ENCODE measurements at regions not wholly inside any gene's neighbourhood (a gene's known extent, or its start where the extent isn't known, plus 50 kb on each side); places are given as distances from the start of the nearest gene placed in this dataset.
A peak's percentile ranks its signal among the peaks of the same experiment; 100 is the strongest.
"Not testable (repeated sequence)": the region's sequence is repeated elsewhere in the genome, so short reads cannot be mapped to it uniquely, and the experiment has no call there.

DNA sequence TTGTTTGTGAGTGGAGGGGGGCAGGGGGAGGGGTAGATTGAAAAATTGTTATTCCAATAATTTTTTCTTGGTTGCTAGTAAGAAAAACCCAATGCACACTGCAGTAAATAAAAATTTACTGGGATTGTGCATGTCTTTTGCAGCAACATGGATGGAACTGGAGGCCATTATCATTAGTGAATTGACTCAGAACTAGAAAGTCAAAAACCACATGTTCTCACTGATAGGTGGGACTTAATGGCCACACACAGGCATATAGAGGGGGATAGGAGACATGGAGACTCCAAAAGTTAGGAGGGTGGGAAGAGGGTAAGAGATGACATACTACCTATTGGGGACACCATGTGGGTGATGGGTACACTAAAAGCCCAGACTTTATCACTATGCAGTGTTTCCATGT, 67.2 kb downstream of the BUB3 start:
- DNase-seq = no peak

DNA sequence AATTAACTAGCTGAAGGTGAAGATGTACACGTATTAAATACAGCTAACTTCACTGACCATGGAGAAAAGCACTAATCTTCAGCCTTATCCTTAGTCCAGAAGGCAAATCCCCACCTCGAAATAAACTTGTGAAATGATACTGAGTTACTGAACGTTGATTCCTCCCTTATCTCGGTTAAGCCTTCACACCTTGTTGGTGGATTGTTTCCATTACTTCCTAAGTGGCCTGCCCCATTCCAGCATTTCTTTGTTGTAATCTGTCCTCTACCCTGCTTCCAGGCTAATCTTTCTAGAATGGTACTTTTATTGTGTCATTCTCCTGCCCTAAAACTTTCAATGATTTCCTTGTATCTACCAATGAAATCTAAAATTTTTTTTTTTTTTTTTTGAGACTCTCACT, 68.6 kb downstream of the BUB3 start:
- no peak for DNase-seq

DNA sequence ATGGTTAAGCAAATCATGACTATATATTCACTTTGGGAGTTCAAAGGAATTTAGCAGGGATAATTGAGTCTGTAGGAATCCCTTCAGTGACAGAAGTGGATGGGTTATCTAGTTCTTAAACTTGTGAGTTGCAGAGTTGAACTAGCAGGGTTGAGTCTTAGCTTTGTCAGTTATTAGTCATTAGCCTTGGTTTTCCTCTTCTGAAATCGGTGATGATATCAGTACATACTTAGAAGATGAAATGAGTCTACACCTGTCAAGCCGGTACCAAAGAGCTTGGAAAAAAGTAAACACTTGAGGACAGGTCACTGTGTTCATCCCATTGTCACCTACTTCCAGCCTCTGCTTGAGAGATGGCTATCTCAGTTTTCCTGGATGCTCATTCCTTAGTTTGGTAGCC, 73.5 kb downstream of the BUB3 start:
- DNase-seq = no peak

DNA sequence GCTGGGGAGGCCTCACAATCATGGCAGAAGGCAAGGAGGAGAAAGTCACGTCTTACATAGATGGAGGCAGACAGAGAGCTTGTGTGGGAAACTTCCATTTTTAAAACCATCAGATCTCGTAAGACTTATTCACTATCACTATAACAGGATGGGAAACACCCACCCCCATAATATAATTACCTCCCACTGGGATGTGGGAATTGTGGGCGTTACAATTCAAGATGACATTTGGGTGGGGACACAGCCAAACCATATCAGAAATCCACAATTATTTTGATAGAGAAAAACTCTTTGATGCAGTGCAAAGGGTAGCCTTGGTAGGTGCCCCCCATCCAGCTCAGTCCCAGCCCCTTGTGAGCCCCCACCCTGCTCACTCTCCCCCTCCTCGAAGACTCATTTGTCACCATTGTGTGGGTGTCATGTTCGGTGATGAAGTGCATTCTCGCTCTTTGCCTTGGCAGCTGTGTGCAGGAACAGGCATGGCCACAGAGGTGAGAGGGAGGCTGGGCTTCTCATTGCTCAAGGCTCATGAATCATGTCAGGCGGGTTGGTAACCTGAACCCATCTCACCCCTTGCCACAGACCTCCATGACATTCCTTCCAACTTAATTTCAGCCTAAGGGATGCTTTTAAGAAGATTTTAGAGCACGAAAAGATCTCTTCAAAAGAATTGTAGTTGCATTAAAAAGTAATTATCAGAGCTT, 75.9 kb downstream of the BUB3 start:
- DNase-seq = no peak

- DNase-seq = not testable (repeated sequence)
These were observed 78.7 kb downstream of the BUB3 start for GRCh38 chr10:123232879-123233278.

- DNase-seq = not testable (repeated sequence)
These were observed 80.8 kb downstream of the BUB3 start for GRCh38 chr10:123235014-123235413.

GRCh38 chr10:123236126-123236525, 81.9 kb downstream of the BUB3 start:
- DNase-seq = no peak

- no peak for DNase-seq
These were observed 86.0 kb downstream of the BUB3 start for GRCh38 chr10:123240250-123240649.

GRCh38 chr10:123240776-123241175, 86.6 kb downstream of the BUB3 start:
- no peak for DNase-seq

DNA sequence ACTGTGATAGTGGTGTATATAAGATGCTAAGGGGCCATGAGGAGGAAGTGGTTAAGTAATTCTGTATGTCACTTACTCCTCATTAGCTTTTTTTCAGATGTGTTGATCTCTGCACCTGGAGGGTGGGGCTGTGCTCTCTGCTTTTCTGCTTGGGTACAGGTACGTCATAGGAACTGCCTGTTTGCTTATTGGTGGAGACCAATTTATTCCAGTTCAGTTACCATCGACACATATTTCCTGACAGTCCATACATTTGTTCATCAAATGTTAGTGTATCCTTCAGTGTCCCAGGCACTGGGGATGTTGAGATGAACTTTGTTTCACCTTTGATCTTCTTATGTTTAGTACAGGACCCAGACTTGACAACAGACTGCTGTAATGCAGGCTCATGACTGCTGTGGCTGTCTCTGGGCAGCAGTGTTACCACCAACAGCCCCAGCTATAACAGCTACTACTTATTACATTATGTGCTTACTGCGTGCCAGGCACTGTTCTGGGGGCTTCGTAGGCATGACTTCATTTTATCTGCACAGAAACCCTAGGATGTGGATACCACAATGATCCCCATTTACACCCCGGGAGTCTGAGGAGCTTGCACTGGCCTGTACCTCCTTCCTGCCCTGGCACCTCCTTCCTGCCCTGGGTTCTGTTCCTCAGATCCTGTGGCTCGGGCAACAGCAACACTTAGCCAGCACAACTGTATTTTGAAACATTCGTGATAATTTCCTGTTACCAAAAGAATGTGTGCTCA, 87.4 kb downstream of the BUB3 start:
- DNase-seq = peak; percentile 55

- no peak for DNase-seq
These were observed 90.5 kb downstream of the BUB3 start for GRCh38 chr10:123244747-123245146.

DNA sequence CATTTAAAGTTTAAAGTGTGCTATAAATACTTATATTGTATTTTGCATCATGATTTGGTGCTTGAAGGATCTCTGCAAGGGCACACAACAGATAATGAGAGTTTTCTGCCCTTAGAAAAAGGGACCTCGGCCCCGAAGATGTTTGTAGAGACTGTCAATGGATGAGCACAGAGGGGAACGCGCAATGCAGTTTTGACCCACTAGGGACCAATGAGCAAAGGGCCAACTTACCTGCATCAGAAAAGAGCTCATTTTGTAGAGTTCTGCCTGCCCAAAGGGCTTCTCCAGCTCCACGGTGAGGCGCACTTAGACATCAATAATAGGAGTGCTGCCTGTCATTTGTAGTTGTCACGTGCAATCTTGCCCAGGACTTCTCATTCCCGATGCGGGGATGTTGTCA, 91.1 kb downstream of the BUB3 start:
- DNase-seq = no peak

- no peak for DNase-seq
These were observed 95.7 kb downstream of the BUB3 start for GRCh38 chr10:123249894-123250293.

GRCh38 chr10:123250640-123251039, 96.4 kb downstream of the BUB3 start:
- DNase-seq = no peak

DNA sequence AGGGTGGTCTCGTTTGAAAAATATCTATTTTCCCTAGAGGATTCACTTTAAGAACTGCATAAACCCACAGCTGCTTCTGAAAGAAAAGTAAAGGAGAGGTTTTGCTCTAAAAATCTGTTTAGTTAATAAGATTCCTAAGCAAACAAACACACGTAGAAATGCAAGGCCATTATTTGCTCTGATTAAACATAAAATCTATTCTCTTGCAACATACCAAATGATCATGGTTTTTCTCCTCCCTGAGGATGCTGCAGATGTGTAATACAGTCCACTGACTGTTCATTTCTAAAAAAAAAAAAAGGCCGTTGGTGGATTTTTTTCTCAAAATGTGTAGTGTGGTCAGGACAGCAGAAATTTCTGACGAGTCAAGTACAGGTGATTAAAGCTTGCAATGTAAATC, 98.6 kb downstream of the BUB3 start:
- no peak for DNase-seq

DNA sequence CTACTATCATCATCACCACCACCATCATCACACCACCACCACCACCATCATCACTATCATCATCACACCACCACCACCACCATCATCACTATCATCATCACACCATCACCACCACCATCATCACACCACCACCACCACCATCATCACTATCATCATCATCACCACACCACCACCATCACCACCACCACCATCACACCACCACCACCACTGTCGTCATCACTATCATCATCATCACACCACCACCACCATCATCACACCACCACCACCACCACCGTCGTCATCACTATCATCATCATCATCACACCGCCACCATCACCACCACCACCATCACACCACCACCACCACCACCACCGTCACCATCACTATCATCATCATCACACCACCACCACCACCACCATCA, 100.1 kb downstream of the BUB3 start:
- not testable (repeated sequence) for DNase-seq

DNA sequence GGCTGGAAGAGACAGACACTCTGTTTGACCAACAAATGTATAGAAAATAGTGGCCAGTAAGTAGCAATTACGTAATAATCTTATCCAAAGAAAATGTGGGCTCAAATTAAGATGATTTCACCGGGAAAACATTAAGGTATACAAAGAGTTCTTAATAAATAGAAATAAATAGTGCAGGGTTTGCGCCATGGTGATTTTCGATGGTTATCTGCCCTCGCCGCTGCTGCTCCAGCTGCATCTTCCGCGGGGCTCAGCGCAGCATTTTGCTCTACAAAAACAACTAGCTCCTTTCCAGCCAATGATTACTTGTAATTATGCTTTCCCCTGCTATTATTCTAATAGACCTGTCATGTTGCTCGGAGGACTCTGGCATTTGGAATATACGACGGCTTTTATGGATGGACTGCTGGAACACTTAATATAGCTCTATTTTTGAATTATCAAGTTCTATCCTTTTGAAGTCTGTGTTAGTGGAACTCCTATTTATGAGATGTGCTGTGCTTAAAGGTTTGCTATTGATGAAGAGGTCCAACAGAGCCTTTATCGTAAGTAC, 103.8 kb downstream of the BUB3 start:
- no peak for DNase-seq

DNA sequence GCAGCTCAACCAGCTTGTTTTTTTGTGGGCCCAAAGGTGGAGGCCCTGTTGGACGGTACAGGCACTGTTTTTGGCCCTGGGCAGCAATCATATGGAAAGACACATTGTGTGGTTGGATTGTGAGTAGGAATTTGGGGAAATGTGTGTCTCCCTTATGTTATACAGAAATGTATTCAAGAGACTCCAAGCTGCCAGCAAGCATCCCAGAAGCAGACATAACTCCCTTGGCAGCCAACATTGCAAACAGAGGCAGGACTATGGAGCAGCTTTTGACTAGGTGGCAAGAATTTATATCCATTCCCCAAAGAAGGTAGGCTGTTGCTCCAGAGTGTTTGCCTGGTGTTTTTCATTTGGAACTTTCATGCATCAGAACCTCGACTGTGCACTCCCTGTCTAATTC, 104.9 kb downstream of the BUB3 start:
- DNase-seq = no peak

GRCh38 chr10:123259791-123260190, 105.6 kb downstream of the BUB3 start:
- DNase-seq = no peak

- no peak for DNase-seq
These were observed 108.3 kb downstream of the BUB3 start for GRCh38 chr10:123262456-123262855.

GRCh38 chr10:123266971-123267370, 112.8 kb downstream of the BUB3 start:
- DNase-seq = no peak

DNA sequence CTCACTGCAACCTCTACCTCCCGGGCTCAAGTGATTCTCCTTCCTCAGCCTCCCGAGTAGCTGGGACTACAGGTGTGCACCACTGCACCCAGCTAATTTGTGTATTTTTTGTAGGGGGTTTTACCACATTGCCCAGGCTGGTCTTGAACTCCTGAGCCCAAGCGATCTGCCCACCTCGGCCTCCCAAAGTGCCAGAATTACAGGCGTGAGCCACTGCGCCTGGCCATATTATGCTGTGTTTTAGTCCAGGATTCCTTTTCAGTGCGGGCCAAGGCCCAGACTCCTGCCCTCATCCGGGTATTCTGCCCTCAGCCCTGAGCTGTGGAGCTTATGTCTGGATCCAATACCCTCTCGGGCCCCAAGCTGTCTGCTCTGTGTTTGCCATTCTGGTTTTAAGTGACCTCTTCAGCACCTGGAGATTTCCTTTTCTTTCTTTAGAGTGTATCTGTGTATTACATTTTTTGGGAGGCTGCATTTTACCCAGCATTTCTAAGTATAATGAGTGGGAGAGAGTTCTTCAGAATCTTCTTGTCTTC, 114.9 kb downstream of the BUB3 start:
- DNase-seq = no peak

DNA sequence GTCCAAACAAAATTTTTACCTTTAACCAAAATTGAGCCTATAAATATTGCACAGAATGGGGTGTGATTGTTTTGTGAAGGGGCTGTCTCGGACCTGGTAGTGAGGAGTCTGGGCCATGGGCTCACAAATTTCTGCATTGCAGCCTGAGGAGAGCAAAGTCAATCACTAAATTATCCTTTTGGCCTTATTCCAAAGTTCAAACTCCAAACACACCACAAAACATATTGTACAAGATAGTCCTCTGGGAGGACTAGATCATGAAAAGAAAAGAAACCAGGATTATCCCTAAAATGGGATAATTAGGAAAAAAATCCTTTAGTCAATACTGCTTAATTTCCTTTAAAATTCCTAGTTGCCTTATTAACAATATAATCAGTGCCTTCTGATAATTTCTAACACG, 115.5 kb downstream of the BUB3 start:
- no peak for DNase-seq

DNA sequence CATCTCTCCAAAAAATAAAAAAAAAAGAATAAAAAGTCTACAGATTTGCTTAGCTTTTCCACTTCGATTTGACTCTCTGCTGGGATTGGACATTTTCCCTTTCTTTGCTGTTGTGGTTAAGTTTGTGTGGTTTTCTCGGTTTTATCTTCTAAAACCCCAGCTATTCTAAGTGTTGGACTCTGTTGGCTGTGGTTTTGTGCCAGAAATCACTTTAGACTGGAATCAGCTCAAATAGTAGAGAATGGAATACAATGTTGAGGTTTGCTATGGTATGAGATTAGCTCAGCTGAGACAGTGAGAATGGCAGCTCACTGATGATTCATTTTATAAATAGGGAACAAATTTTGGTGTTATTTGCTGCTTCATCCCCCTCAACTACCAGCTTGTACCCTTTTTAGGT, 116.0 kb downstream of the BUB3 start:
- no peak for DNase-seq
